Large intestine (tissue), 3 donors: ENCODE measurements at regions not wholly inside any gene's neighbourhood (a gene's known extent, or its start where the extent isn't known, plus 50 kb on each side); places are given as distances from the start of the nearest gene placed in this dataset.

Source experiments
- DNase-seq, 2 donors: peaks; one replicate each; pipeline versions ENCODE4 v3.0.0 to v3.0.0-alpha.2; 2013
- H3K27ac ChIP-seq: one replicate; pipeline ENCODE4 v1.5.1; 2013; ENCODE audit warnings: low read length
- H3K27me3 ChIP-seq: 2 replicates; pipeline ENCODE4 v1.6.1; 2013; ENCODE audit warnings: low read length; ENCODE audit not compliant: control insufficient read depth, insufficient read depth
- H3K36me3 ChIP-seq: 2 replicates; pipeline ENCODE4 v1.6.1; 2013; ENCODE audit warnings: low read length; ENCODE audit not compliant: control insufficient read depth, insufficient read depth
- H3K4me1 ChIP-seq: one replicate; pipeline ENCODE4 v1.6.1; 2013; ENCODE audit warnings: low read length; ENCODE audit not compliant: control insufficient read depth, insufficient read depth
- H3K4me3 ChIP-seq: one replicate; pipeline ENCODE4 v1.5.1; 2013; ENCODE audit warnings: low read length
- H3K9me3 ChIP-seq: one replicate; pipeline ENCODE4 v1.6.1; 2013; ENCODE audit warnings: mild to moderate bottlenecking, low read depth, low read length, moderate library complexity; ENCODE audit not compliant: control insufficient read depth
- WGBS: methylation state at CpG from one replicate; pipeline ENCODE4 v1.1.5; 2013; ENCODE audit warnings: low lambda C conversion rate; ENCODE audit not compliant: insufficient coverage; 5-methylcytosine and 5-hydroxymethylcytosine counted together

DNA sequence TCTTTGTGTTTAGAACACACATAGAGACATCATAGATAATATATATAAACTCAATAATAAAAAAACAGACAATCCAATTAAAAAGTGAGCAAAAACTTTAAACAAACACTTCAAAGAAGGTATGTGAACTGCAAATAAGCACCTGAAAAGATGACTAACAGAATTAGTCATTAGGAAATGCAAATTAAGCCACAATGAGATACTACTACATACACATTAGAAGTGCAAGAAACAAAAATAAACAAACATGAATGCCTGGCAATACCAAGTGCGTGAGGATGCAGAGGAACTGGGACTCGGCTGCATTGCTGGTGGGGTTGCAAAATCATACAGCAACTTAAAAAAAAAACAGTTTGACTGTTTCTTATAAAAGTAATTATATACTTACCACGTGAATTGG is 799.0 kb downstream of the KCNJ2 start:
- Histone ChIP-seq H3K27ac (no peak overlapping the region), H3K4me3 (no peak overlapping the region), H3K4me1 (no peaks in the 10 kb centered on the region), H3K9me3 (no peaks in the 10 kb centered on the region), H3K36me3 (no peaks in the 10 kb centered on the region), H3K27me3 (no peaks in the 10 kb centered on the region)
- DNase-seq, result no peak
- 93% methylated on average over 3 of the region's 3 CpGs for WGBS

DNA sequence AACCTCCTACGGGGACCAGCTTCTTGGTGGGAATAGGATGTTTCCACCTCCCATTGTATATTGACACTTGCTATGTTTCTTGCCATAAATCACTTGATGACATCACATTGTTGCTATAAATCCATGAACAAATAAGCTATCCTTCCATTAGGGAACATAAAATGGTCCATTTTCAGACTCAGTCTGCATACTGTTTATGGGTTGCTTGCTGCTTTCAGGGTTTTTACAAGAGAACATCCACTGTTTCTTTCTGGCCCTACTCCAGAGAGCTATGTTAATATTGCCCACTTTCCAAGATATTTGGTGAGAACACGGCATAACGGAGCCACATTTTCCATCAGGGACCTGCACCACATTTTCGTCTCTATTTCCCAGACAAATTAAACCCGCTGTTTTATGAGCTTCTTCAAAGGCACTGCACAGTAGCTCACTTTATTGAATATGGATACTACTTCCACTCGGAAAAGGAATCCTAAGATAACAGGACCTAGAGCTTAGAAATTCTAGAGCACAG is 800.2 kb downstream of the KCNJ2 start:
- H3K36me3 ChIP-seq, result no peaks in the 10 kb centered on the region
- H3K27me3 ChIP-seq, result no peaks in the 10 kb centered on the region
- WGBS, result no CpG with 5 or more reads among the region's 6 CpGs
- DNase-seq, result no peak
- no peaks in the 10 kb centered on the region for H3K9me3 ChIP-seq
- no peaks in the 10 kb centered on the region for H3K4me1 ChIP-seq
- H3K27ac ChIP-seq, result no peak overlapping the region
- no peak overlapping the region for H3K4me3 ChIP-seq

DNA sequence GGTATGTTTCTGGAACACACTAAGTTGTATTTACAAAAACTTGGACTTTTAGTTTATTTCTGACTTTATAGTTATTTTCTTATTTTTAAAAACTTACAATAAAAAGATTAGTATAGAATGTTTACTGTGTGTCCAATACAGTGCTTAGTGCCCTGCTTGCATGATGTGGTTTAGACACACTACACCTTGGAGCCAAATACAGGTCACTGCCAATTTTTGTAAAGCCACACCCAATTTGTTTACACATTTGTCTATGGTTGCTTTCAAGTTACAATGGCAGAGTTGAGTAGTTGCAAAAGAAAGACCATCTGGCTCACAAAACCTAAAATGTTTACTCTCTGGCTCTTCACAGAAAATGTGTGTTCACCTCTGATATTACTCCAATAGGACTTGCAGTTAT is 807.1 kb downstream of the KCNJ2 start:
- Histone ChIP-seq H3K36me3 (no peaks in the 10 kb centered on the region), H3K4me1 (no peaks in the 10 kb centered on the region), H3K9me3 (no peaks in the 10 kb centered on the region), H3K27ac (no peak overlapping the region), H3K27me3 (no peaks in the 10 kb centered on the region), H3K4me3 (no peak overlapping the region)
- no peak for DNase-seq

DNA sequence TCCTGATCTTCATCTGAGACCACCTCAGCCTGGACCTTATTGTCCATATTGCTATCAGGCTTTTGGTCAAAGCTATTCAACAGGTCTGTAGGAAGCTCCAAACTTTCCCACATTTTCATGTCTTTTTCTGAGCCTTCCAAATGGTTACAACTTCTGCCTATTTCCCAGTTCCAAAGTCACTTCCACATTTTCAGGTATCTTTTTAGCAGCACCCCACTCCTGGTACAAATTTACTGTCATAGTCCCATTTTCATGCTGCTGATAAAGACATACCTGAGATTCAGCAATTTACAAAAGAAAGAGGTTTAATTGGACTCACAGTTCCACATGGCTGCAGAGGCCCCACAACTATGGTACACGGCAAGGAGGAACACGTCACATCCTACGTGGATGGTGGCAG is 815.5 kb downstream of the KCNJ2 start:
- H3K4me1 ChIP-seq, result no peaks in the 10 kb centered on the region
- WGBS, result no CpG with 5 or more reads among the region's 3 CpGs
- H3K27ac ChIP-seq, result no peak overlapping the region
- H3K36me3 ChIP-seq, result no peaks in the 10 kb centered on the region
- no peaks in the 10 kb centered on the region for H3K9me3 ChIP-seq
- H3K4me3 ChIP-seq, result no peak overlapping the region
- H3K27me3 ChIP-seq, result no peaks in the 10 kb centered on the region
- DNase-seq, result no peak

DNA sequence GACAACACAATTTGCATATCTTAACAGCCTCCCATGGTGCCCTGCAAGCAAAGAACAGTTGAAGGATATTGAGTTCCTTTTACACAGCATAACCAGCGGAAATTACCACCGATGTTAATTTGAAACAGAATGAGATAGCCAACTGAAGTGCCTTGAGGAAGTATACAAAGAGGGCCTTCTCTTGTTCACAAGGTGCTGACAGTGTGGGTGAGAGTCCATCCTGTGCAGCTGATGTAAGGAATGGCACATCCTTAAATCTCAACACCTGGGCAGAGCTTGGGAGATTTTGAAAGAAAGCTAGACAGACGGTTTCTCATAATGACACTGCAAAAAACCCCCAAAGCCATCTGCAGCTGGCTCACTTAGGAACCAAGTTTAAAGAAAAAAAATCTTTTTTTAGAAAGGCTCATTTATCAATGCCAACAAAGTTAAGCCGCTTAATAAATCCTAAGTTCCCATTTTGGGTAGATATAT is 818.6 kb downstream of the KCNJ2 start:
- H3K4me3 ChIP-seq, result no peak overlapping the region
- WGBS, result 80% methylated on average over 2 of the region's 4 CpGs
- no peaks in the 10 kb centered on the region for H3K9me3 ChIP-seq
- no peaks in the 10 kb centered on the region for H3K36me3 ChIP-seq
- H3K27me3 ChIP-seq, result no peaks in the 10 kb centered on the region
- DNase-seq, result no peak
- no peaks in the 10 kb centered on the region for H3K4me1 ChIP-seq
- H3K27ac ChIP-seq, result no peak overlapping the region

DNA sequence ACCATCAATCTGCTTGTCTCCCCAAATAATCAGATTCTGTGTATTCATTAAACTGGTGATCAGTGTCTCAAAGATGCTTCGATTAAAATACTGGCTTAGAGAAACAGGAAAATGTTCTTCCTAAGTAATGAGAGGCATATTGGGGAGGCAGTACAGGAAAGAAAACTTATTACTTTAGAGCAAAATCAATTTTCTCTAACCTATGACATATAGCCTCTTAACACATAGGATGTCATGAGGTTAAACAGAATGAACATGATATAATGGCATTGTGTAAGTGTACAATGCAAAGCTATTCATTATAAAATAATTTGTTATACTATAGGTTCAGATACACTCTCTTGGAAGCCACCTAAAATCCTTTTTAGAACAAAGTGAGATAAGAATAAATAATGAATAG is 819.3 kb downstream of the KCNJ2 start:
- DNase-seq, result no peak
- Histone ChIP-seq H3K4me3 (no peak overlapping the region), H3K27me3 (no peaks in the 10 kb centered on the region), H3K27ac (no peak overlapping the region), H3K9me3 (no peaks in the 10 kb centered on the region), H3K4me1 (no peaks in the 10 kb centered on the region), H3K36me3 (no peaks in the 10 kb centered on the region)
- WGBS, result no CpG with 5 or more reads among the region's 1 CpG

DNA sequence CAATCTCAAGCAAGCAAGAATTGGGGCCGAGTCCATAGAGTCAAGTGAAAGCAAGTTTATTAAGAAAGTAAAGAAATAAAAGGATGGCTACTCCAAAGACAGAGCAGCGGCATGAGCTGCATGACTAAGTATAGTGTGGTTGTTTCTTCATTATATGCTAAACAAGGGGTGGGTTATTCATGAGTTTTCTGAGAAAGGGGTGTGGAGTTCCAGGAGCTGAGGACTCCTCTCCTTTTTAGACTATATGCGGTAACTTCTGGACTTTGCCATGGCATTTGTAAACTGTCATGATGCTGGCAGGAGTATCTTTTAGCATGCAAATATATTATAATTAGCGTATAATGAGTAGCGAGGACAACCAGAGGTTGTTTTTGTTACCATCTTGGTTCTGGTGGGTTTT is 819.9 kb downstream of the KCNJ2 start:
- no peaks in the 10 kb centered on the region for H3K4me1 ChIP-seq

DNA sequence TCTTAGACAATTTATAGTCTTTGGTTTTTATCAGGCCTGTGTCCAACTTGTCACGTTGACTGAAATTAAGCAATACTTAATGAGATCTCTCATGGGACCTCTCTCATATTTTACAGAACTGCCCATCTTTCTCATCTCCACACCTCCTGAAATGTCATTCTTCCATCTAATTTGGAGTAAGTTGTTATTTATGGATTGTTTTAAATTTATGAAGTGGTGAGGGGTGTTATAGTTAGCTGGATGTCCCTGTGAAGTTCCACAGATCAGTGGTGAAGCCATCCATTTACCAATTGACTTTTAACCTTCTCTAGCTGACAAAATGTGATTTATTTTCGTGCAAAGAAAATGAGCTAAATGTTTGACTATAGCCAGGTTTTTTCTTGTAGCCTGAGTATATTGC is 824.9 kb downstream of the KCNJ2 start:
- H3K36me3 ChIP-seq, result no peaks in the 10 kb centered on the region
- 100% methylated on average over 1 of the region's 2 CpGs for WGBS

More for the DNA sequence above, 819.9 kb downstream of the KCNJ2 start:
- WGBS, result 100% methylated on average over 1 of the region's 5 CpGs
- Histone ChIP-seq H3K36me3 (no peaks in the 10 kb centered on the region), H3K27me3 (no peaks in the 10 kb centered on the region), H3K9me3 (no peaks in the 10 kb centered on the region), H3K4me3 (no peak overlapping the region), H3K27ac (no peak overlapping the region)
- DNase-seq, result no peak

DNA sequence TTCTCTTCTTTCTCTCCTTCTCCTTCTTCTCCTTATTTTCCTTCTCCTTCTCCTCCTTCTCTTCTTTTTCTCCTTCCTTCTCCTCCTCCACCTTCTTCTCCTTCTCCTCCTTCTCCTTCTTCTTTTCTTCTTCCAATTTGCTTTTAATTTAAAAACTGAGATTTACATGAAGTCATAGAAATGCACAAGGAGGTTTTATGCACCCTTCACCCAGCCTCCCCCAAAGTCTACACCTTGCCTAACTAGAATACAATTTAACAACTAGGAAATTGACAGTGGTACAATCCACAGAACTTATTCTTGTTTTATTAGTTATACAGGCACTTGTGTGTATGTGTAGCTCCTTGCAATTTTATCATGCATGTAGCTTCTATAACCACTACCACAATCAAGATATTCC is 826.7 kb downstream of the KCNJ2 start:
- Histone ChIP-seq H3K27ac (no peak overlapping the region), H3K9me3 (no peaks in the 10 kb centered on the region), H3K36me3 (no peaks in the 10 kb centered on the region), H3K27me3 (no peaks in the 10 kb centered on the region), H3K4me1 (no peaks in the 10 kb centered on the region), H3K4me3 (no peak overlapping the region)
- DNase-seq, result no peak

More for the DNA sequence above, 824.9 kb downstream of the KCNJ2 start:
- H3K4me1 ChIP-seq, result no peaks in the 10 kb centered on the region
- no peaks in the 10 kb centered on the region for H3K9me3 ChIP-seq
- no peak overlapping the region for H3K27ac ChIP-seq
- DNase-seq, result no peak
- no peaks in the 10 kb centered on the region for H3K27me3 ChIP-seq
- H3K4me3 ChIP-seq, result no peak overlapping the region

DNA sequence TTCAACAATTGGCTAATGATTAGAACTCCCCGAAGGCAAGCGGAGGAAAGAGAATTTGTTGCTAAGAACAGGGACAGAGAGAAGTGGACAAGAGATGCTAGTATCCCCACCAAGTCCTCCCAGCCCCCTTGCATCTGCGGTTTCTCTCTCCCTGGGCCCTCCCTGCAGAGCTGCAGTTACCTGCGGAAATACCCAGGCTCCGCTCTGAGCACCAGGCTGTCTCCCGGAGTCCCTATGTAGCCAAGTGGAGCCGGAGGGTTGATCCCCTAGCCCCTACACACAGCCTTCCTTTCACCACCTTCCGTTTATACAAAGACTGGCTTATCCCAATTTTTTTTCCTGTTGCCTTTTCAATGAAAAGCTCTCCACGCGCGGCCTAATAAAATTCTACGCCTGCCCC is 834.4 kb downstream of the KCNJ2 start:
- Histone ChIP-seq H3K27me3 (no peaks in the 10 kb centered on the region), H3K4me1 (no peaks in the 10 kb centered on the region), H3K27ac (no peak overlapping the region), H3K9me3 (no peaks in the 10 kb centered on the region), H3K4me3 (no peak overlapping the region), H3K36me3 (no peaks in the 10 kb centered on the region)
- 66% methylated on average over 4 of the region's 12 CpGs for WGBS
- DNase-seq, result no peak

DNA sequence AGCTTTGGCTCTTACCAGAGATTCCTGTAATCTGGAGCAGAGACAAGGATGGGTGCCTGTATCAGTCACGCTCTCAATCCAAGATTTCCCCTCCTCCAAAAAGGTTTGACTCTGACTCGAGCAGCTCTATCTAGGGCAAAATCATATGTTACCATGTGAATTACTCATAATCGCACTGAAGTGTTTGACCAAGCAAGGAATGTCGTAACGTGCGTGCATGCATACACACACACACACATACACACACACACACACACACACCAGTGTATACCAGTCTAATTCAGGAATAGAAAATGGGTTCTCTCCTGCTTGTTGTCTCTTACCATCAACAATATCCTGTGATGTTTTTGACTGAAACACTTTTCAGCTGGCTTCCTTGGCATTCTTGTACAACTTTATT is 835.1 kb downstream of the KCNJ2 start:
- H3K4me3 ChIP-seq, result no peak overlapping the region
- H3K36me3 ChIP-seq, result no peaks in the 10 kb centered on the region
- no peak overlapping the region for H3K27ac ChIP-seq
- H3K9me3 ChIP-seq, result no peaks in the 10 kb centered on the region
- H3K27me3 ChIP-seq, result no peaks in the 10 kb centered on the region
- no CpG with 5 or more reads among the region's 6 CpGs for WGBS
- no peak for DNase-seq
- H3K4me1 ChIP-seq, result no peaks in the 10 kb centered on the region
